Hepatocyte (in vitro differentiated cells): ENCODE measurements at regions not wholly inside any gene's neighbourhood (a gene's known extent, or its start where the extent isn't known, plus 50 kb on each side); places are given as distances from the start of the nearest gene placed in this dataset.

ENCODE experiments used
- DNase-seq: peaks from one replicate; pipeline ENCODE4 v3.0.0-alpha.2; 2016; ENCODE audit warnings: low spot score
- H2AFZ ChIP-seq: fragments of 200-600 bp; sonication (generic); 2 replicates; pipeline ENCODE4 v1.6.0; 2016; ENCODE audit warnings: antibody characterized with exemption, mild to moderate bottlenecking
- H3K27ac ChIP-seq: fragments of 200-600 bp; sonication (generic); 2 replicates; pipeline ENCODE4 v1.5.1; 2016; ENCODE audit warnings: mild to moderate bottlenecking
- H3K27me3 ChIP-seq: fragments of 200-600 bp; sonication (generic); 2 replicates; pipeline ENCODE4 v1.6.1; 2016
- H3K36me3 ChIP-seq: fragments of 200-600 bp; sonication (generic); replicated peaks from 2 replicates; pipeline ENCODE4 v1.5.1; 2016; ENCODE audit warnings: low read depth; ENCODE audit not compliant: insufficient read depth
- H3K4me1 ChIP-seq: fragments of 200-600 bp; sonication (generic); 2 replicates; pipeline ENCODE4 v1.5.1; 2016; ENCODE audit warnings: mild to moderate bottlenecking, moderate library complexity; ENCODE audit not compliant: insufficient read depth
- H3K4me2 ChIP-seq: fragments of 200-600 bp; sonication (generic); 2 replicates; pipeline ENCODE4 v1.6.0; 2016
- H3K4me3 ChIP-seq: fragments of 200-600 bp; sonication (generic); 2 replicates; pipeline ENCODE4 v1.5.1; 2016; ENCODE audit warnings: mild to moderate bottlenecking
- H3K79me2 ChIP-seq: fragments of 200-600 bp; sonication (generic); 2 replicates; pipeline ENCODE4 v1.6.0; 2017; ENCODE audit warnings: mild to moderate bottlenecking
- H3K9me2 ChIP-seq: fragments of 200-600 bp; sonication (generic); replicated peaks from 2 replicates; pipeline ENCODE4 v1.6.0; 2017; ENCODE audit warnings: mild to moderate bottlenecking; ENCODE audit not compliant: insufficient read depth
- H3K9me3 ChIP-seq: fragments of 200-600 bp; sonication (generic); 2 replicates; pipeline ENCODE4 v1.5.1; 2016; ENCODE audit warnings: low read depth, mild to moderate bottlenecking
- H4K20me1 ChIP-seq: fragments of 200-600 bp; sonication (generic); 2 replicates; pipeline ENCODE4 v1.6.0; 2016; ENCODE audit warnings: mild to moderate bottlenecking; ENCODE audit not compliant: insufficient read depth, poor library complexity, severe bottlenecking
- EZH2 ChIP-seq: fragments of 200-600 bp; sonication (generic); IDR thresholded peaks from 2 replicates; pipeline ENCODE4 v1.6.1; 2016; ENCODE audit warnings: antibody characterized with exemption, mild to moderate bottlenecking, borderline replicate concordance
- EZH2phosphoT487 ChIP-seq: fragments of 200-600 bp; sonication (generic); IDR thresholded peaks from one replicate; pipeline ENCODE4 v1.6.1; 2018; ENCODE audit warnings: antibody characterized with exemption, mild to moderate bottlenecking, low read depth, moderate library complexity; ENCODE audit not compliant: unreplicated experiment, severe bottlenecking
- WGBS: methylation state at CpG from one replicate; pipeline ENCODE4 v1.1.6; 2016; ENCODE audit warnings: low lambda C conversion rate; ENCODE audit errors: missing lambda C conversion rate; 5-methylcytosine and 5-hydroxymethylcytosine counted together
- TF ChIP-seq, protein P1 (sequence below): fragments of 200-600 bp; sonication (generic); IDR thresholded peaks from 2 replicates; pipeline ENCODE4 v1.5.1; 2016; ENCODE audit warnings: antibody characterized with exemption, mild to moderate bottlenecking; ENCODE audit not compliant: poor library complexity

DNA sequence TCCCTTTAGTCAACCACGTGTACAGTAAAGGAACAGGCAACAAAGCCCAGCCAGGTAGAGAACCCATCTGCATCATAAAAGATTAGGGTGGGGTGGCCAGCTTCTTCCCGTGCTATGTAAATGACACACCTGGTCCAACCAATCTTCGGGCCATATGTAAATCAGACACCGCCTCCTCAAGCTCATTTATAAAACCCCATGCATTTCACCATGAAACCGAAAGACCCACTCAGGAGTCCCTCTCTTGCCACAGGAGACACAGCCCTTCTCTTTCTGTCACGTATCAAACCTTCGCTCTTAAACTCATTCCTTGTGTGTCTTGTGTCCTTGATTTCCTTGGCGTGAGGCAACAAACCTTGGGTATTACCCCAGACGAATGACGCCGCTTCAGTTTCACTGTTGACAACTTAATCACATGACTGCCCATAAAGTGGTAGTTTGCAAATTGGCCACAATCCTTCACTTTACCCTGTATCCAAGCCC, 59.8 kb upstream of the TBPL2 start:
- H4K20me1 ChIP-seq, result no peaks in the 10 kb centered on the region
- H2AFZ ChIP-seq, result no peak overlapping the region
- H3K27ac ChIP-seq, result no peak overlapping the region
- WGBS, result 79% methylated on average over 11 of the region's 11 CpGs
- no peaks in the 10 kb centered on the region for H3K27me3 ChIP-seq
- H3K36me3 ChIP-seq, result no peaks in the 10 kb centered on the region
- H3K79me2 ChIP-seq, result no peaks in the 10 kb centered on the region
- no peaks in the 10 kb centered on the region for H3K9me2 ChIP-seq
- no peak for DNase-seq
- TF ChIP-seq, protein P1, sequence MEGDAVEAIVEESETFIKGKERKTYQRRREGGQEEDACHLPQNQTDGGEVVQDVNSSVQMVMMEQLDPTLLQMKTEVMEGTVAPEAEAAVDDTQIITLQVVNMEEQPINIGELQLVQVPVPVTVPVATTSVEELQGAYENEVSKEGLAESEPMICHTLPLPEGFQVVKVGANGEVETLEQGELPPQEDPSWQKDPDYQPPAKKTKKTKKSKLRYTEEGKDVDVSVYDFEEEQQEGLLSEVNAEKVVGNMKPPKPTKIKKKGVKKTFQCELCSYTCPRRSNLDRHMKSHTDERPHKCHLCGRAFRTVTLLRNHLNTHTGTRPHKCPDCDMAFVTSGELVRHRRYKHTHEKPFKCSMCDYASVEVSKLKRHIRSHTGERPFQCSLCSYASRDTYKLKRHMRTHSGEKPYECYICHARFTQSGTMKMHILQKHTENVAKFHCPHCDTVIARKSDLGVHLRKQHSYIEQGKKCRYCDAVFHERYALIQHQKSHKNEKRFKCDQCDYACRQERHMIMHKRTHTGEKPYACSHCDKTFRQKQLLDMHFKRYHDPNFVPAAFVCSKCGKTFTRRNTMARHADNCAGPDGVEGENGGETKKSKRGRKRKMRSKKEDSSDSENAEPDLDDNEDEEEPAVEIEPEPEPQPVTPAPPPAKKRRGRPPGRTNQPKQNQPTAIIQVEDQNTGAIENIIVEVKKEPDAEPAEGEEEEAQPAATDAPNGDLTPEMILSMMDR, result no peak
- TF ChIP-seq EZH2 (no peak), EZH2phosphoT487 (no peak)
- no peak overlapping the region for H3K4me2 ChIP-seq
- H3K9me3 ChIP-seq, result no peaks in the 10 kb centered on the region
- H3K4me3 ChIP-seq, result no peak overlapping the region
- no peaks in the 10 kb centered on the region for H3K4me1 ChIP-seq

DNA sequence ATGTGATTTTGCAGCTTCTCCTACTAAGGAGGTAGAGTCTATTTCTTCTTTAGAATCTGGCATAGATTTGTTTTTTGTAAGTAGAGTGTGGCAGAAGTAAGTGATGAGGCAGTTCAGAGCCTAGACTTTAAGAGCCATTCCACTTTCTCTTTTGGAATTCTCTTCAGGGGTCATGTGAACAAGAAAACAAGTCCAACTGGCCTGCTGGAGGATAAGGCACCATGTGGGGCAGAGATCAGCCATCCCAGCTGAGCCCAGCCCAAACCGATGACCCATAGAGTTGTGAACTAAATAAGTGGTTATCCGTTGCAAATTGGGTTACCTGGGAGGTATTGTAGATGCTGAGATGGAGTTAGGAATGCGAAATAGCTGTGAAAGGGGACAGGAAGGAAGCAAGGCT, 60.3 kb upstream of the TBPL2 start:
- WGBS, result 95% methylated on average over 3 of the region's 3 CpGs
- H4K20me1 ChIP-seq, result no peaks in the 10 kb centered on the region
- H2AFZ ChIP-seq, result no peak overlapping the region
- no peak overlapping the region for H3K4me3 ChIP-seq
- no peaks in the 10 kb centered on the region for H3K4me1 ChIP-seq
- no peak for DNase-seq
- H3K36me3 ChIP-seq, result no peaks in the 10 kb centered on the region
- no peak overlapping the region for H3K4me2 ChIP-seq
- TF ChIP-seq EZH2phosphoT487 (no peak), EZH2 (no peak)
- TF ChIP-seq, protein P1, result no peak
- no peak overlapping the region for H3K27ac ChIP-seq
- H3K27me3 ChIP-seq, result no peaks in the 10 kb centered on the region
- no peaks in the 10 kb centered on the region for H3K79me2 ChIP-seq
- no peaks in the 10 kb centered on the region for H3K9me3 ChIP-seq
- H3K9me2 ChIP-seq, result no peaks in the 10 kb centered on the region

DNA sequence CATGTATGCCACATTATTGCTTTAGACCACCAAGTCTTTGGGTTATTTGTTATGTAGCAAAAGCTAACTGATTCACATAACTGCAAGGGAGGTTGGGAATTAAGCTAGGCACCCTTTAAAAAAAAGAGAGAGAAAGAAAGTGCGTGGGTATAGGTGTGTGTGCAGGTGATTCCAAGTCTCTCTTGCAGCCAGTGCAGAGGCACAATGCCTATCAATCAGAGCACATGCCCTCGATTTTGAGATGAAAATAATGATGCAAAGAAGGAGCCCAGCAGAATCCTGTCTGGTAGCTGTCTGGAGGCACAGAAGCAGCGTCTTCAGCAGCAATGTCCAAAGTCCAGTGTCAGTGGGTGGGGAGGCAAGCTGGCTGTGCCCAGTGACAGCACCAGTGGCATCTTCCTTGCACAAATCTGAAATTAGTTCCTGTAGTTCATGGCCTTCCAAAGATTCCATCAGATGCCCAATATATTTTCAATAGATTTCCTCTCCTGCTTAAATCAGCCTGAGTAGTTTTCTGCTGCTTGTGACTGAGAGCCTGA, 62.4 kb upstream of the TBPL2 start:
- no peak overlapping the region for H3K27ac ChIP-seq
- H3K9me3 ChIP-seq, result no peaks in the 10 kb centered on the region
- no peak overlapping the region for H3K4me2 ChIP-seq
- no peak overlapping the region for H2AFZ ChIP-seq
- no peak for TF ChIP-seq EZH2
- no peaks in the 10 kb centered on the region for H3K9me2 ChIP-seq
- H4K20me1 ChIP-seq, result no peaks in the 10 kb centered on the region
- no peaks in the 10 kb centered on the region for H3K36me3 ChIP-seq
- peak; percentile 17 for DNase-seq
- WGBS, result 63% methylated on average over 3 of the region's 3 CpGs
- no peaks in the 10 kb centered on the region for H3K4me1 ChIP-seq
- H3K79me2 ChIP-seq, result no peaks in the 10 kb centered on the region
- H3K4me3 ChIP-seq, result no peak overlapping the region
- H3K27me3 ChIP-seq, result no peaks in the 10 kb centered on the region

DNA sequence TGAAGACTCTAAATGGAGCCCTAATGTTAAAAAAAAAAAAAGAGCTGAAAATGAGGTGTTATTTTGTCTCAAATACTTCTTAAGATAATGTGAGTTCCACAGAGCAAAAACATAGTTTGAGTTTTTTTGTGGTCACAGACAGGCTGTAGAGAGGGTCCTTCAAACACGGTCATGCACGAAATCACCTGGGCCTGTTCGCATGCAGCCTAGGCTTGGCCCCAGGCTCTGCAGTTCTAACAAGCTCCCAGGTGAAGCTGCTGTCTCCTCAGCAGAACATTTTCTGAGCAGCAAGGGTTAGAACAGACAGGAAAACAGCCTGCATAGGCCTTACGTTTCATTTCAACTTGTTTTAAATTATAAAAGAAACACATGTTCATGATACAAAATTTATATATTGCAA, 65.4 kb upstream of the TBPL2 start:
- H3K36me3 ChIP-seq, result no peaks in the 10 kb centered on the region
- no peaks in the 10 kb centered on the region for H3K9me3 ChIP-seq
- TF ChIP-seq, protein P1, result no peak
- TF ChIP-seq EZH2 (no peak), EZH2phosphoT487 (no peak)
- no peaks in the 10 kb centered on the region for H3K9me2 ChIP-seq
- H3K4me2 ChIP-seq, result no peak overlapping the region
- DNase-seq, result no peak
- H3K4me3 ChIP-seq, result no peak overlapping the region
- H3K27me3 ChIP-seq, result no peaks in the 10 kb centered on the region
- H4K20me1 ChIP-seq, result no peaks in the 10 kb centered on the region
- 92% methylated on average over 4 of the region's 4 CpGs for whole genome bisulfite sequencing
- H3K79me2 ChIP-seq, result no peaks in the 10 kb centered on the region
- no peaks in the 10 kb centered on the region for H3K4me1 ChIP-seq
- no peak overlapping the region for H2AFZ ChIP-seq
- H3K27ac ChIP-seq, result no peak overlapping the region
